G401.6 (cell line): ENCODE measurements at regions not wholly inside any gene's neighbourhood (a gene's known extent, or its start where the extent isn't known, plus 50 kb on each side); places are given as distances from the start of the nearest gene placed in this dataset.
"Not testable (repeated sequence)": the region's sequence is repeated elsewhere in the genome, so short reads cannot be mapped to it uniquely, and the experiment has no call there.

ENCODE experiments used
- FAIRE-seq: peaks from 2 replicates; lab custom pipeline; 2012; peaks lifted over from hg19 to GRCh38; lab: Jason Lieb, UNC

DNA sequence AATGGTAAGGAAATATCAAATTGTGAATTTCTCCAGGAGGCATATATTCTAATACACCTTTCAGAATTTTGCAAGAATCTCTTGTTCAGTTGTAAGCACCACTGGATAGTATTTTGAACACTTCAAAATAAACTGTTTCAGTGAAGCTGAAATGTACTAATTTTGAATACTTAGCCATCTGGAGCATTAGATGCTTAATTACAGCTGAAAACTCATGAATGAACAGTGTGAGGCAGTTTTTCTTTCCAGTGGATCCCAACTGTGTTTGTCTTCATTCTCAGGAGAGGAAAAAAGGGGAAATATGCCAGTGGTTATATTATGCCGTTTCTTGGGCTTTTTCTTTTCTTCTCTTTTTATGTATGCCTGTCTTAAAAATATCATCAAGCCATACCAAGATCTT is 306.0 kb upstream of the SEMA6A start:
- no peak for FAIRE-seq

- no peak for FAIRE-seq
Measured at GRCh38 chr5:116880150-116880549, 305.5 kb upstream of the SEMA6A start.

GRCh38 chr5:116876240-116876840 is 301.7 kb upstream of the SEMA6A start:
- FAIRE-seq: no peak

GRCh38 chr5:116872986-116873385 is 298.4 kb upstream of the SEMA6A start:
- no peak for FAIRE-seq

DNA sequence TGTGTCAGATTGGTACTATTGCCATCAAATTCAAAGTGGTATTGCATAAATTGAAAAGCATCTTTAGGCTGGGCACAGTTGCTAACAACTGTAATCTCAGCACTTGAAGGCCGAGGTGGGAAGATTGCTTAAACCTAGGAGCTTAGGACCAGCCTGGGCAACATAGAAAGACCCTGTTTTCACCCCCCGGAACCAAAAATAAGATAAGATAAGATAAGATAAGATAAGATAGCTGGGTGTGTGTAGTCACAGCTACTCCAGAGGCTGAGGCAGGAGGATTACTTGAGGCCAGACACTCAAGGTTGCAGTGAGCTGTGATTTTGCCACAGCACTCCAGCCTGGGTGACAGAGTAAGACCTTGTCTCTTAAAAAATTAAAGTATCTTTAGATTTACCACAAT is 297.9 kb upstream of the SEMA6A start:
- FAIRE-seq: no peak

GRCh38 chr5:116867825-116868224 is 293.2 kb upstream of the SEMA6A start:
- FAIRE-seq: not testable (repeated sequence)

DNA sequence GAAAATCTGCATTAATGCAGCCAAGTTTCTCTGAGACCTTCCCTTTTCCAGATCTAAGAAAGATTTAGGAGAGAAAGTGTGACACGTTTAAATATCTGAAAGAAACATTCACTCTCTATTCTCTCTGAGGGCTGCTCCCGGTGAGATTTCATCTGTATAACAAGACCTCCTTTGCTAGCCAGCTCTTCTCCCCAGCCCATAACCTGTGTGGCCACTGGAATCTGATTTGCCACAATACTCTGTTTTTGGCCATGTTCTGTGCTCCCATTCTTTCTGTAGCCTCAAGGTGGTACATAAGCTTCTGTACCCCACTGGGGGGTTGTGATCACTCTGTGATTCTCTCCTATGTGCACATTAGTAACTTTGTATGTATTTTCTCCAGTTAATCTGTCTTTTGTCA is 291.0 kb upstream of the SEMA6A start:
- FAIRE-seq: no peak

- FAIRE-seq: no peak
Measured at GRCh38 chr5:116864838-116865190, 290.2 kb upstream of the SEMA6A start.

DNA sequence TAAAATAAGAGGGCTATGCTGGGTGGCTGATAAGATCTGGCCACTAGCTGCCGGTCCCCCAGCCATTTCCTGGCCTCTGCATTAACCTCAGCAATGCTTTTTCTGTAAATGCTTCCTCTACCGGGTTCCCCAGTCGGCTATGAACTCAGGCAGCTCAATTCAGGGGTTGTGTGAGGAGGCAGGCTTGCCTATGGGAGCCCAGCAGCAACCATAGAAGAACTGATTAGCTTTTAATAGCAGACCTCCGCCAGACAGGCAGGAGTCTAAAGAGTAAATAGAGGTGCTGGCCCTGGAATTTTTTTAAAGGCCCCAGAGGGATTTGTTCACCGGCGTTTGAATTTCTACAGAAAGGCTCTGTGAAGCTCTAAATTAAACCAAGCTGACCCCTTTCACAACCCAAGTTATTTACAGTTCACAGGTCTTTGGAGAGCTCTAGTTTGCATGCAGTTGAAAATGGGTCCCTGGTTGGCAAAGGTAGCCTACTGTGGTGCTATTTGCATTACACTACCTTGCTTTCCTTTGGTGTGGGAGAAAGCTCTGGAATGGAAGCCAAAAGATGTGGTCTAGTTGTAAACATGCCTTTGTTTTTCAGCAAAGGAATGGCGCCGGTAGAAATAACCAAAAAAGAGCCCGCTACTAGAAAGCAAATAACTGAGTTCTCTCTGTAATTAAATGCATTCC is 289.7 kb upstream of the SEMA6A start:
- no peak for FAIRE-seq

DNA sequence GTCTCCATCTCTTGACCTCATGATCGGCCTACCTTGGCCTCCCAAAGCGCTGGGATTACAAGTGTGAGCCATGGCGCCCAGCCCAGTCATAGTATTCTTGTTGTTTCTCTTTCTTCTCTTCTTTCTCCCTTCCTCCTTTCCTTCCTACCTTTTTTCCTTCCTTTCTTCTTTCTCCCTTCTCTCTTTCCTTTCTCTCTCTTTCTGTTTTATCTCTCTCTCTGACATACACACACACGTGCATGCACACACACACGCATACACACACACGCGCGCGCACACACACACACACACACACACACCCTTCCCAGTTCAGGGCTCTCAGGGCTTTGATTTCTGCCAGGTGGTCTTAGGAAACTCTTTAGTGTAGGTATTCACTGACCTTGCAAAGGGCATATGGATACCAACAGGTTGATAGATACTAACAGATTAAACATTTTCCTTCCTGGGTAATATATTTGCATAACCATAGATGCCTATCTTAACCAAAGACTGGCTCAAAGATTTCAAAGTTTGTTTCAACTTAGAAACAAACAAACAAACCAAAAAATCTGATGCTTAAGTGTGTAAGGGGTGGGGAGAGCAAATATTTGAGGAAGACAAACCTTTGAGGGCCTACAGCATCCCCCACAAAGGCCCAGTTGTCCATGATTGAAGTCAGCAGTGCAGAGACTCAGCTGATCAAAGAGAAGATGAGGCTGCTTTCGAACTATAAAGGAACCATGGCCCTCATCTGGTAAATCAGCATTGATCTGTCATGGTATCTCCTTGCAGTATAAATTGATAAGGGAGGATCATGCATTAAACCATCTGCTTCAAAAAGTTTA is 288.2 kb upstream of the SEMA6A start:
- FAIRE-seq: no peak

DNA sequence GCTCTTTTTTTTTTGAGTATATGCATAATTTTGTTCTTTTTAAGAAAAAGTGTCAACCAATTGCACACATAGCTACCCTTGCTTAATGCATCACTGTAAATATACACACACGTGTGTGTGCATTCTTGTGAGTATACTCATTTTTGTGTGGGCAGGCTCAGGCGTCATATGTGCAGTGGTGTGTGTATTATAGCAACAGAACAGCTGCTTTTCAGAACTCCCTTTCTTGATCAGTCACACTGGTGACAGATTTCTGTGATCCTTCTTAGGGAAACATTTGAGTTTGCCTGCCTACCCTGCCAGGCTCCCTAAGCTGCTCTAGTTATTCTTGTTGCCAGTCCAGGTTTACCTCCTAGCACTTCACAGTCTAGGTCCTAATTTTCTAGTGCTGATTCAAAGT is 287.0 kb upstream of the SEMA6A start:
- FAIRE-seq: no peak

DNA sequence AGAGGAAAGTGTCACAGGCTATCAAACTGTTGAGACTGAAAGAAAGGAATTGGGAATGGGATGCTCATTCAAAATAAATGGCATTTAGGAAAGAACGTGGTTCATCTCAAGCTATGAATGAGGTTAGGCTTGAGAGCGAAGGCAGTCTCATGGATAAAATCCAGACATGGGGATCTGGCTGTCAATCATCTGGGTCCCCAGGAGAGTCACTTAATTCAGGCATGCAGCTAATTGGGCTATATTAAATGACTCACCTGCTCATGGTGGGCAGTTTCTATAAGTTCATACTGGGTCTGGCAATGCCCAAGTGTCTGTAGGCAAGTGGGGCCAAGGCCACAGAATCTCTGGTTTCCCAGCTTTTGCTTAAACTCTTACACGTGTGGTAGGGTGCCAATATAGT is 286.5 kb upstream of the SEMA6A start:
- FAIRE-seq: no peak

- no peak for FAIRE-seq
Measured at GRCh38 chr5:116859666-116860320, 285.2 kb upstream of the SEMA6A start.

DNA sequence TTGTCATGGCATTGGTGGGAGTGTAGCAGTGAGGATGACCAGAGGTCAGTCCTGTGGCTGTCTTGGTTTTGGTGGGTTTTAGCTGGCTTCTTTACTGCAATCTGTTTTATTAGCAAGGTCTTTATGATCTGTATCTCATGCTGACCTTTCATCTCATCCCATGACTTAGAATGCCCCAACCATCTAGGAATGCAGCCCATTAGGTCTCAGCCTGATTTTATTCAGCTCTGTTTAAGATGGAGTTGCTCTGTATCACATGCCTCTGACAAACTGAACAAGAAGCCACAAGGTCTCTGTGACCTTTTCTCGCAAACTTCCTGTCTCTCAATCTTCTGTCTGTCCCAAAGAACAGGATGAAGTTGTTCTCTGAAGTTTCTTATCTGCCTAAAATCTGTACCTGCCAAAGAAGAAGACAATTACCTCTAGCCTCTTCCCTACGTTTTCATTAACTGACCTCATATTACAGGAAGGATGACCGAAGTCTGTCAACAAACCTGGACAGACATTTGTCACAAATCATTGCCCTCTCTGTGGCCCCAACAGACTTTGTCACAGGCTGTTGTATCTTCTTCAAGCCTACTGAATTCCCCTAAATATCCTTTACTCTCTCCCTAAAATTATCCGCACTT is 284.2 kb upstream of the SEMA6A start:
- FAIRE-seq: no peak

- not testable (repeated sequence) for FAIRE-seq
Measured at GRCh38 chr5:116858020-116858419, 283.4 kb upstream of the SEMA6A start.

GRCh38 chr5:116856271-116856670 is 281.6 kb upstream of the SEMA6A start:
- FAIRE-seq: no peak

GRCh38 chr5:116853992-116854391 is 279.4 kb upstream of the SEMA6A start:
- FAIRE-seq: no peak

DNA sequence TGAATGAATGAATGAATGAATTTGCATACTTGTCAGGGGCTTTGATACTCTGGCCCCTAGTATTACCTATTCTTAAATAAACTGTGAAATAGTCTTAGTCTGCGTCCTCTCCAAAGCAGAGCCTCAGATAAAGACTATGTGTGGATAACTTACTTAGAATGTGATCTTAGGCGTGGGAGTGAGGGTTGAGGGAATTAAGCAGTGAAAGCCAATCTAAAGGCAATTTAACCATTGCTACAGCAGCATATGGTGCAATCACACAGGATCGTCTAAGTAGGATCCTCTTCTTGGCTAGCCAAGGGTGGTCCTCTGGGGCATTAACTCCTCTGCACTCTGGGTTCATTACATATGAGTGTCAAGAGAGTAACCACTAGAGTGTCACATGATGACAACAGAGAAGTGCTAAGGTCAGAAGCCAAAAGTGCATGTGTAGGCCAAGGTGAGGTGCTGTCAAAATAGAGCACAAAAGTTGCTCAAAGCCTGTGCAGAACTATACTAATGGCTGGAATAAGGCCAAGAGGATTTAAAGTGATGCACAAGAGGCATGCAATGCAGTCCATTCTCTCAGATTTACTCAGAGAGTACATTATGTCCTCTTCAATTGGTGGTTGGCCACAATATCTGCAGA is 274.4 kb upstream of the SEMA6A start:
- FAIRE-seq: no peak

DNA sequence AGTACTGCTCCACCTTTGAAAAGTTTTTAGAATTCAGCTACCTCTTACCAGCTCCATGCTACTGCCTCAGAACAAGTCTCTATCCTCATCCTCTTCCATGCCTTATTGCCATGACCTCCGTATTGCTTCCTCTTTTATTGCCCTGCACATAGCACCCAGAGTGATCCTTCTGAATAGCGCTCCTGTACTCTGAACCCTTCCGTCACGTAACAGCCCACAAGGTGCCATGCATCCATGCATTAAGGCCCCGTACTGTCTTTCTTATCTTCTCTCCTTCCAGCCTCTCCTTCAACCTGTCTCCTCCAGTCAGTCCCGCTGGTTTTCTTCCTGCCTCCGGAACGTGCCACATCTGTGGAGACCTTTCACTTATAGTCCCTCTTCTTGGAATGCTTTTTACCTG is 273.3 kb upstream of the SEMA6A start:
- FAIRE-seq: no peak

DNA sequence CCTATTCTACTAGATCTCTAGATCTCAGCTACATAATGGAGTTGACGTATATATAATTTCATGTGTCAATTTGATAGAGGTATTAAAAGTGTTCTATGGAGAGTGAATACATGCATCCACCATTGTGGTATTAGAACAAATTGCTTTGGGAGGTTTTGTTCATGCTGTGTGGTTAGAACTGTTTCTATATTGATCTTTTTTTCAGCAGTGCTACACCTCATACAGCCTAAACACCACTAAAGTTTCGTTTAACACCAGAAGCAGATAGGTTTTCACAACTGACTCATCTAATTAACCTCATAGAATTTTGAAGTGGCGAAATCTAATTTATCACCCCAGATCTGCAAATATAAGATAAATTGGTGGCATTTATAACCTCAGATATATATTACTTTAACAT is 269.4 kb upstream of the SEMA6A start:
- no peak for FAIRE-seq

GRCh38 chr5:116842514-116842961 is 267.9 kb upstream of the SEMA6A start:
- no peak for FAIRE-seq

DNA sequence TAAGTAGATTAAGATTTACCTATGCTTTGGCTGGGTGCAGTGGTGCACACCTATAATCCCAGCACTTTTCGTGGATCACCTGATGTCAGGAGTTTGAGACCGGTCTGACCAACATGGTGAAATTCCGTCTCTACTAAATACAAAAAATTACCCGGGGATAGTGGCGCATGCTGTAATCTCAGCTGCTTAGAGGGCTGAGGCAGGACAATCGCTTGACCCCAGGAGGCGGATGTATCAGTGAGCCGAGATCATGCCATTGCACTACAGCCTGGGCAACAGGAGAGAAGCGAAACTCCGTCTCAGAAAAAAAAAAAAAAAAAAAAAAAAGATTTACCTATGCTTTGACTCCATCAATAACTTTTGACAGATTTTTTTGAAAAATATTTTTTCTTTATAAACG is 267.1 kb upstream of the SEMA6A start:
- FAIRE-seq: no peak
